HuH-7 (cell line): ENCODE measurements at regions not wholly inside any gene's neighbourhood (a gene's known extent, or its start where the extent isn't known, plus 50 kb on each side); places are given as distances from the start of the nearest gene placed in this dataset.
A peak's percentile ranks its signal among the peaks of the same experiment; 100 is the strongest.
"Not testable (repeated sequence)": the region's sequence is repeated elsewhere in the genome, so short reads cannot be mapped to it uniquely, and the experiment has no call there.

Experiments
- DNase-seq: peaks from one replicate; pipeline ENCODE4 v3.0.0; 2011; ENCODE audit warnings: low spot score

DNA sequence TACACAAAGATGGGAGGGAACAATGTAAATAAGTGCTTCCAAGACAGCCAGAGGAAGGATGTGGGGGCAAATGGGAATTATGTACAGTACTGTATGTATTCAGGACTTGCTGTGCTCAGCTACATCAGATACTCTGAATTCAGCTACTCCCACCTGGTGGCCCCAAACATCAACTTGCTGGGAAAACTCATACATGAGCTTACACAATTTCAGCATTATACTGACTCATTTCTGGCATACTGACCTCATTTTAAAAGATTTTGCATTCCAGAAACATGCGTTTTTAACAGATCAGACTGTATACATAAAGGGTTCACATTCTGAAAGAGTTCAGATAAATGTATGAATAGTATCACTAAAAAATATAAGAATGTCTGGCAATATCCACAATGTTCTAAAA, 59.7 kb downstream of the GPX5 start:
- no peak for DNase-seq

- DNase-seq = no peak
These were observed 60.6 kb downstream of the GPX5 start for GRCh38 chr6:28586324-28586723.

DNA sequence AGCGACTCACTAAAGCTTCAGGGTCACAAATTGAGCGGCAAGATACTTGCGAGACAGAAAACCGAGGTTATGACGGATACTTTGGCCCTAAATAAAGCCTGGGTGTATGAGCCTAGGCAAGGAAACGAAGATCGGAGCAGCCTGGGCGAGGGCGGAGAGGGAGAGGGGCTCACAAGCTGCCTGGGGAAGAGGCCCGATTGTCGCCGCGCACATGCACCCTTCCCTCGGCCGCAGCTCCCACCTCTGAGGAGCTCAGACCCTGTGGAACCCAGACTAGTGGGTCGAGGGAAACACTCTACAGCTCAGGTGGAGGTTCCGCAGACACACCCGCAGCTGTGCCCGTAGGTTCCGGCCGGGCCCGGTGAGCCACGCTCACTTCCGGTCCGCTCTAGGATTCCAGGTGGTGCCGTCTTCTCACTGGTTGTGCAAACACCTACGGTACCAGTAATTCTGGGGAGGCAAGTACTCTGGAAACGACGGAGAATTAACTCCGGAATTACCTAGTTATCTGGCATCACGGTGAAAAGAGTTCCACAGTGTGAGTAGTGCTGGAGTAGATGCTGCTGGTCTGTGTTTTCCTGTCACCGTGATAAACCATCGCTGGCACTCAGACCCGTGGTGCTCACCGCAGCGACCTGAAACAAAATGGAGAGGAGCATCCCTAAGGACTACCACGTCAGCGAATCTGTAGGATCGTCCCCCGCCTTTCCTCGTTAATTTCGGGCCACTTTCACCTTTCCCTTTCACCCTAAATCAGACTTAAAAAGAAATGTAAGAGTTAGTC, 61.5 kb downstream of the GPX5 start:
- peak; percentile 54 for DNase-seq

GRCh38 chr6:28587746-28588075, 62.0 kb downstream of the GPX5 start:
- DNase-seq = no peak

DNA sequence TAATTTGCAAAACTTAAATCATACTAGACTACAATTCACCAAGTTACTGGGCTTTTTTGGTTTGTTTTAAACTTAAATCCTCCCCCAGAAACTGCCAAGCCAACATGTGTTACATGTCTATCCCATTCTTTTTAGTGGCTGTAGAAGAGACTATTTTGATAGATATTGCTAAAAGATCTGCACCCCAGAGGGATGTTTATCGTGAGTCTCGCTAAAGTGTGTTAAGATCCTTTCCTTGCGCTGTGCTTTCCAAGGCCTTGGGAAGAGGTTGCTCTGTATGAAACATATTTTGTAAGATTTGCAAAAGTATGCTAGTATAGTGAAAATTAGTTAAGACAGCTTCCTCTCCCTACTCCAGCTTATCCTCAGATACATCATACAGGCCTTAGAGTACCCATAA, 63.0 kb downstream of the GPX5 start:
- no peak for DNase-seq

DNA sequence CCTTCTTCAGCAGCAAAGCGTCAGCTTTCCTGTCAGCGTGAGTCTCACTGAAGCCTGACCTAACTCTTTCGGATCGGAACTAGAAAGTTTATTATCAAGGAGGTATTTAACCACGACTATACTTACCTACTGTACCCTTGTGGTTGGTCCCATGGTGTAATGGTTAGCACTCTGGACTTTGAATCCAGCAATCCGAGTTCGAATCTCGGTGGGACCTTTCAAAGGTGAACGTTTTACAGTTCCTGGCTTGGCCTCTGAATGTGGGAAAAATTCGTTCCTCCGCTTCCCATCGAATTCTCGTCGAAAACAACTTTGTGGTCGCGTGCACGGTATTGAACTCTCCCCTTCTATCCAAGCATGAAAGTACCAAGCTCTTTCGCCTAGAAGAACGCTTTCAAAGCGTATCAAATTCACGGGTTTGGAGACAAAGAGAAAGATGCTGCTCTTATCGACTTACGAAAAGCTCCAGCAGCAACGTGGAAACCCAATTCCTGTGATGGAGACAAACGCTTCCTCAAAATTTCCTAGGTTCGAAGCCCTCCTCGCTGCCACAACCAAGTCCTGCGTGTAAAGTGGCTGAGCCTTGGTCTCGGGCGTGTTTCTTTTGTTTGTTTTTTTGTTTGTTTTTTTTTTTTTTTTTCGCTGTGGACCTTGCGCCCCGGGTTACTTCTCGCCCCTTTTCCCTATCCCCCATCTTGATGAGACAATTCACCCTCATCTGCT, 63.7 kb downstream of the GPX5 start:
- DNase-seq = peak; percentile 5

- DNase-seq = no peak
These were observed 64.3 kb downstream of the GPX5 start for GRCh38 chr6:28589957-28590349.

DNA sequence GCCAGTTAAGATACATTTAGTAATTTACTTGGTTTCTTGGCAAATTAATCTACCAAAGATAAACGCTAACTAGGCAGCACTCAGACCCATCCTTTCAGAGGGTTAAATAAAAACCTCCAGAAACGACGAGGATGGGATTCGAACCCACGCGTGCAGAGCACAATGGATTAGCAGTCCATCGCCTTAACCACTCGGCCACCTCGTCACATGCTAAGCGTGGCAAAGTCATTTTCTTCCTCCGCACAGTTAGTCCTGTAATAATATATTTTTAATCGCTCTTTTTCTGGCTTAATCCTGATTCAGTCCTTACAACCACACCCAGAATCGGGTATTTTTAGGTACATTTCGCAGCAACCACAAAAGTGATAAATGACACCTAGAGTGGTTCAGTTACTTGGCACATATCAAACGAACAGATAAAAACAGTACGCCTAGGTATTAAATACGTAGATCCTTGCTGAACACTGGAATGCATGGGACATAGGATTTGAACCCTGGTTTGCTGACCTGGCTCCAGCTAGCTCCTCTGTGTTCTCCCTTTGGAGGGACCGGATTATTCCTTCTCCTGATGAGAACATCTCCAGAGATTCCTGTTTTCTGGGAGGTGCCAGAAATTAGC, 71.6 kb downstream of the GPX5 start:
- DNase-seq = peak; percentile 12

DNA sequence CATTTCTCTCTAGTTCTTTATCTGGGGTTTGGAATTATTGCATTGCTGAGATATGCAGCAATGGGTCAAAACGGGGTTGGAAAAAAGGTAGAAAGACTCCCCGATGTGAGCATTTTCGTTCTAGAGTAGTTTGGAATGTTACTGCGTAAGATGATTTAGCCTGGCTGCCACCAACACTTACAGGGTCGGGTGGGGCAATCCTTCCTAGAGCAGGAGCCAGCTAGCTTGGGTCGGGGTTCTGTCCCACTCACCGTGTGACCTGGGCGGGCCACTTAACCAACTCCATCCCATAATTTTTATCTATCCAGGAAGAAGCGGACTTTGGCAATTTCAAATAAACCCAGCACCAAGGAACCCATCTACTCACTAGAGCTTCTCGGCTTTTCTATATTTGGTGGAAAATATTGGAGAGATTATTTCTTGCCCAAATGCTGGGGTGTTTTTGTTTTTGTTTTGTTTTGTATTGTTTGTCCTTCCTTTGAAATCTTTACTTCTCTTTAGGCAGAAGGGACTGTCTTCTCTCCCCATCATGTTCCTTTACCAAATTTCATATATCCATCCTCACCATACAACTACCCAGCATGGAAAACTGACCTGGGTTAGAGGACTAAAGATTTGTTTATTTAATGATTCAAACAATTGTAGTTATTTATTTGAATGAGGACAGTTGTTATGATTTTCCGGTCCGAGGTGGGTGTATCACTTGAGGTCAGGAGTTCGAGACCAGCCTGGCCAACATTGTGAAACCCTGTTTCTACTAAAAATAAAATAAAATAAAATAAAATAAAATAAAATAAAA, 72.4 kb downstream of the GPX5 start:
- DNase-seq = no peak

- no peak for DNase-seq
These were observed 73.3 kb downstream of the GPX5 start for GRCh38 chr6:28598757-28599686.

- no peak for DNase-seq
These were observed 74.6 kb downstream of the GPX5 start for GRCh38 chr6:28600245-28600644.

DNA sequence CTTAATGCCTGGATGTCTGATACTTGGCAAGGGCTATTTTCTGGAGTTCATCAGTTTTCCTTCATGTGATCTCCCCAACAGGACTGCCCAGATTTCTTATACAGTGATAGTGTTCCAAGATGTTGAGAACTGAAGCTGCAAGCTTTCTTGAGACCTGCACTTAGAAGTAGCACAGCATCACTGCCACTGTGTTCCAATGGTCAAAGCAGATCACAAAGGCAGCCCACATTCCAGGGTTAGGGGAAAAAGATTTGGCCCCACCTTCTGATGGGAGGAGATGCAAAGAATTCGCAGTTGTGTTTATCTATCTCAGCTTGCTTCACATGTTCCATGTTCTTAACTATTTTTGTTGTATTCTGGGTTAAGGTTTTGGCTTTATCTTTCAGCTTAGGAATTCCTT, 78.2 kb downstream of the GPX5 start:
- DNase-seq = no peak

DNA sequence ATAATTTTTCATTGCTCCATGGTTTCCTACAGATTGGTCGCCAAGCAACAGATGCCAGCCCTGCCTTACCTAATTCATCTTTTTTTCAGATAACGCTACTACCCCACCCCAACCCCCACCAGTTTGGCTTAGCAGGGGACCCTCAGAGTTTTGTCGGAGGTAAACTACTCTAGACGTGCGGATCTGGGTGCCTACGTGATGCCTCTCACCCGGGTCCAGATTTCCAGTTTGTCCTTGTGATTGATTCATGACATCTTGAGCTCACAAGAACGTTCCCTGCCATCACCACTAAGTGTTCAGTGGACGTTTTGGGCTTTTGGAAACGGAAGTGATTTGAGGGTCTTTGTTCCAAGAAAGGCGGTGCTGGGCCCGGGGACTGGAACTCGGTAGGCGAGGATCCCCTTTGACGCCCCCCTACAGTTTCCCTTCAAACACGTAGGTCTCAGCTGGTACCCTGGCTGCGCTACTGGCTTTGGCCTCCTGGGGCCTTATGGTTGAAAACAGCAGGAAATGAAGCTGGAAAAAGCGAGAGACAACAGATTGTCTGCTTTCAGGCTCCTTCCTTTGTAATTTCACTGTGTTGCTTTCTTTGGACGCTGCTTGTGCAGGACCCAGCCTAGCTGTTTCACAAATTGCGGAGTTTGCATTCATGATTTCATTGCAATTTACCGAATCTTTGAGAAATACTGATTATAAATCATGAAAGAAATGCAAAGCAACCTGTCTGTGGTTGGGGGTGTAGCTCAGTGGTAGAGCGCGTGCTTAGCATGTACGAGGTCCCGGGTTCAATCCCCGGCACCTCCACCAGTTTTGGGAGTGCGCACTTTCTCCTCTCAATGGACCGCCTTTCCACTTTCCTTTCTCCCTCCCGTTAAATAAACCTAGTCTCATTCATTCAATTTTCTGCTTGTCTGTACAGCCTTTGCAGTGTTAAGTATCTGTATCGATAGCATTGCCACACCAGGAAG, 81.0 kb downstream of the GPX5 start:
- peak; percentile 59 for DNase-seq

DNA sequence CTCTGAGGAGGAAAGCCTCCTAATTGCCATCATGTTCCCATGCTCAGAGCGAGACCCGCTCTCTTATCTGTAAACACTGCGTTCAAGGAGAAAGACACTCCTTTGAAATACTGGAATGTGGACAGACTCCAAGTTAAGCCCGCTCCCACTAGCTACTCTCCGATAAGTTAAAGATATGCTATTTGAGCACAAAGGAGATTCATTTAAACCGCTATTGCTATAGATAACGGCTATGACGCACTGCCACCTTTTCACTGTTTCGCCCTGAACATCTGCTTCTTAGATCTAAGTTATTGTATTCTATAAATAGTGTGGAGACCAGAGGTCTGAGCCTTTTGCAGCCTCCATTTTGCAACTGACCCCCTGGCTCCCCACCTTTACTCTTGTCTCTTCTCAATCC, 82.3 kb downstream of the GPX5 start:
- DNase-seq = no peak

- no peak for DNase-seq
These were observed 84.0 kb downstream of the GPX5 start for GRCh38 chr6:28609672-28610071.

DNA sequence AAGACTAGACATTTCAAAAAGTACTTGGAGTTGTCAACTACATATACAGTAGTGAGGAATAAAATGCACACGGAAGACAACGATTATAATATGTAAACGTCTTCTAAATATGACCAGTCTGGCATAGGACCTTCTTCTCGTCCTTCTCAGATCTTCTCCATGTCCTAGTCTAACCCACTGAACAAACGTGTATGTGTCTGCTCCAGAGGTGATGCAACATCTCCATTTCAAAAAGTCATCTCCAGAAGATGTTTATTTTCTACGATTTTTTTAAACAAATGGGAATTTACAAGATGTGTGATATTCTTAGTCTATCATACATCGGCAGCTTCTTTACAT, 89.9 kb downstream of the GPX5 start:
- DNase-seq = no peak

- no peak for DNase-seq
These were observed 90.5 kb downstream of the GPX5 start for GRCh38 chr6:28615955-28616747.

- DNase-seq = no peak
These were observed 93.3 kb downstream of the GPX5 start for GRCh38 chr6:28618898-28619555.

DNA sequence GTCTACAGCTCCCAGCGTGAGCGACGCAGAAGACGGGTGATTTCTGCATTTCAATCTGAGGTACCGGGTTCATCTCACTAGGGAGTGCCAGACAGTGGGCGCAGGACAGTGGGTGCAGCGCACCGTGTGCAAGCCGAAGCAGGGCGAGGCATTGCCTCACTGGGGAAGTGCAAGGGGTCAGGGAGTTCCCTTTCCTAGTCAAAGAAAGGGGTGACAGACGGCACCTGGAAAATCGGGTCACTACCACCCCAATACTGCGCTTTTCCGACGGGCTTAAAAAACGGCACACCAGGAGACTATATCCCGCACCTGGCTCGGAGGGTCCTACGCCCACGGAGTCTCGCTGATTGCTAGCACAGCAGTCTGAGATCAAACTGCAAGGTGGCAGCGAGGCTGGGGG, 95.6 kb downstream of the GPX5 start:
- DNase-seq = not testable (repeated sequence)
